ENCODE measurements at regions not wholly inside any gene's neighbourhood (a gene's known extent, or its start where the extent isn't known, plus 50 kb on each side); places are given as distances from the start of the nearest gene placed in this dataset.

DNA sequence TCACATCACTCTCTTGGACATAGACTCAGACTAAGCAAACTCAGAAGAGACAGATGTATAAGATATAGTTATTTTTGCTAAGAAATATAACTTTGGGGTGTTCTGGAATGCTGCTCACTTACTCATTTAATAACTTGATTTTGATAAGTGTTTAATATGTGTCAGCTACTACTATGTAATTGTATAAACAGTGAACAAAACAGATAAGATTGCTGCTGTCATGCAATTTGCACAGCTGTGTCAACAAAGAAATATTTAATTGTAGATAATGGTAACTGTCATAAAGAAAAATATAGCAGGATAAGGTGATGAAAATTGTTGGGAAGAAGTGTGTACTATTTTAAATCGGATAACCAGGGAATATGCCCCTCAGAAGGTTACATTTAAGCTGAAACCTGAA is 84.1 kb upstream of the ZDHHC17 start:
- TF ChIP-seq CTCF (conservative IDR thresholded peaks at IDR 0.05; ENCODE audit: low read depth, low read length) (no peak), EZH2phosphoT487 (IDR thresholded peaks at IDR 0.05; ENCODE audit: borderline replicate concordance, low read length) (no peak)
